SIG-M5 treated with dmso at 0.1 percent for 504 hours (cell line): ENCODE measurements at regions not wholly inside any gene's neighbourhood (a gene's known extent, or its start where the extent isn't known, plus 50 kb on each side); places are given as distances from the start of the nearest gene placed in this dataset.
"Not testable (repeated sequence)": the region's sequence is repeated elsewhere in the genome, so short reads cannot be mapped to it uniquely, and the experiment has no call there.

ENCODE experiments used
- DNase-seq: peaks from one replicate; lab custom pipeline; 2025; ENCODE audit not compliant: unreplicated experiment; lab: John Stamatoyannopoulos, UW

DNA sequence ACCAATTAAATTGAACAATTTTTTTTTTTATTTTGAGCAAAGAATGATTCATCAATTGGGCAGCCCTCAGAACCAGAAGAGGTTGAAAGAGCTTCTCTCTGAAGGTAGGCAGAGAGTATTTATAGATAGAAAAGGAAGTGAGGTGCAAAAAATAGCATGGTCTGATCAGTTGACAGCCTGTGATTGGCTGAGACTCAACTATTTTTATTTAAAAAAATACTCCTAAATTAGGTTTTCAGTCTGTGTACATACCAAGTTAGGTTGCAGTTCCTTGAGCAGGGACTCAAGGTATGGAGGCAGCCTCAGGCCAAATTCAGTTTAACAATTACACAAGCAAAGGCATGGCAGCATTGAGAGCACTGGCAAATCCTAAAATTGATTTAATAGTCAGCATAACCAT is 1074.7 kb downstream of the SORCS1 start:
- DNase-seq = no peak

DNA sequence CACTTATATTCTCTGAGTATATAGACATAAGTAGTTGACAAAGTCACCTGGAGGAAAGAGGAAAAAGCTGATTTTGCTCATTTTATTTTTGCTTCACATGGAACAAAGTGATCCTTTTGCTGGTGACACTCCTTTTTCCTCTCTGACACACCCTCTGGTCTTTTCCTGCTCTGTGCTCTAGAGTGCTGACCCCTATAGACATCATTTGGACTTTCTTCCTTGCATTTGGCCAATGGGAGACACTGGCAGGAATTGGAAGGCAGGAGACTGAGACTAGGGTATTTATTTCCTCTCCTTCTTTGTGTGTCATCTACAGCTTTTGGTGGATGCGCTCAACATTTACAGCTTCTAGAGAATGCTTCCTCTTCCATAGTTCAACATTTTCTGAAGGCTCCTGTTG is 1078.1 kb downstream of the SORCS1 start:
- DNase-seq = no peak

DNA sequence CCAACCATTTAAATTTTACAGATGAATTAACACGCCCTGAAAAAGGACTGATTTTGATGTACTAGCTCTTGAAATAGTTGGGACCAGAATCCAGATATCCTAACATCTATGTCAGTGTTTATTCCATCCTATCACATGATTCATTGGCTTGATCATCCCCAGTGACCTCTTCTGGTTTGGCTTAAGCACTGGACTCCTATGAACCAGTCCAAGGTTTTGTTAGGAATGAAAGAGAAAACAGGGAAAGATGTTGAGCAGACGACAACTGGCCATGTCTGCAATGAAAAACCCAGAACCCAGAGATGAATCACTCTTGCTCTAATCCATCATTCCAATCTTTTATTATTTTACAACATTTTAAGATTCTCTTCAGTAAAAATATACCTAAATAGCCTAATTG is 1080.9 kb downstream of the SORCS1 start:
- DNase-seq = no peak

DNA sequence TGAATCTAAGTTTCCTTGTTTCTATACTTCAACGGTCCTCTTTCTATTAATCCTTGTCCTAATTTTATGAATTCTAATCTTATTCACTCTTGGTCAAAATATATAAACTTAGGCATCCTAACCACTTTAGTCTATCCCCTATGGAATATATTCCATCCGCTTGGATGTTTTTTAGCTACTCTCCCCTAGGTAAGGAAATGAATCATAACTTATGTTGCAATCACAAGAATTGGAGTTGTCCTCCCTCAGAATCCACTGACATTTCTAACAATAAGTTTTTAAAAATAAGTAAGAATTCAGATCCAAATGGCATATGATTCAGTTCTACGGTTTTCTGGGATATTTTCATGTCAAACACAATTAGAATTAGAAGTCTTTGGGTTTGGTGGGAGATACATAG is 1081.6 kb downstream of the SORCS1 start:
- DNase-seq = no peak

DNA sequence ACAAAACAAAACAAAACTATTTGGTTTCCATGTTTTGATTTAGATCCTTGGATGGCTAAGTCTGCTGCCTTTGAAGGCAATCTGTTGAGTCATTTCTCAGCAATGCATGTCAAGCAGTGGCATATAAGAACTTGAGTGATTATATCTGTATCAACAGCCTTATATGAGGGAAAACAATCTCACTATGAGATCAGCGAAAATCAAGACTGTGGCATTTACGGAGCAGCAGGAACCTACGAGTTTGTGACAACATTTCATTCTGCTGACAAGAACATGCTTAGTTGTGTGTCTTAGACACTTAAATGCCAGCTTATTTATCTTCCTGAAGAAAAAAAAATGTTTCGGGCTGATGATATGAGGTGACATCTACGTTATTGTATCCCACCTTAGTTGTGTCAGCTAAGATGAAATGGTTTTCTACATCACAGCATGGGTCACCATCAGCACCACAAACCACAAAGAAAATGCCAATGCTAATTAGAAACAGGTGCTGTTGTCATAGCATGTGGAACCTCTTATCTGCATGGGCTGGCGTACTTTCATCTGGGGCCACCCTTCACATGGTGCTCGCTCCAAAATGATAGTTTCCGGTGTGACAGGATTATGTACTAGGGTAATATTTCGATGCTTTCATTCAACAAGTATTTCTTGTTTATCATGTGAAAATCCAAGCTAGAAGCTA is 1085.5 kb downstream of the SORCS1 start:
- no peak for DNase-seq

DNA sequence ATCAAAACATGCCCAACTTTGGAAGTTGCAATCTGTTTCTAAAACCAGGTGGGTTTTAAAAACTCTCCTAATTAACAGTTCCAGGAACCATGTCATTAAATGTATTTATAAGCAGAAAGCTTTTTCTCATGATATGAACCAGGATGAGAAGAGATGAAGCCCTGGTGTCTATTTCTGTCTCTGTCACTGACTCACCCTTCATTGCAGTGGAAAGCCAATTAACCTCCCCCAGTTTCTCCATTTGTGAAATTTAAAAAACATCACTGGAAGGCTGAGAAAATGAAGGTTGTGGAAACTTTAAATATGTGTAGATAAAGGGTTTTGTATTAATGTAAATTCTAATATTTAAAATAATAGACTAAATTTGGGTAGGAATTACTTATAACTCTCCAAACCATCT is 1088.0 kb downstream of the SORCS1 start:
- no peak for DNase-seq

DNA sequence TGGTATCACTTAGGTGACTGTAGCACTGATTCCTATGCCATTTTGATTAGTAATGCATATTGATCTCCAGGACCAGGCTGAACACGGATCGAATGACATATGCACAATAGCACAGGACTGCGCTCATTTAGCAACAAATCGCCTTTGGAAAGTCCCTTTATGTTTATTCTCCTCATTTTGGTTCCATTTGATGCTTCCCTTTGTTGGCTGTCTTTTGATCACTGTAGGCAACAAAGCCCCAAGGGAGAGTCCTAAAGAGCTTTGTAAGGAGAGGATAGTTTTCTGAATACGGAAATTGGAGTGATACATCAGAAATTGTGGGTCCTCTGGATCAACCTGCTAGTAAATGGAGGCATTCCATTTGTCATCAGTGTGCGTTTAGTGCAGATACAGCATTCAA is 1111.4 kb downstream of the SORCS1 start:
- no peak for DNase-seq

DNA sequence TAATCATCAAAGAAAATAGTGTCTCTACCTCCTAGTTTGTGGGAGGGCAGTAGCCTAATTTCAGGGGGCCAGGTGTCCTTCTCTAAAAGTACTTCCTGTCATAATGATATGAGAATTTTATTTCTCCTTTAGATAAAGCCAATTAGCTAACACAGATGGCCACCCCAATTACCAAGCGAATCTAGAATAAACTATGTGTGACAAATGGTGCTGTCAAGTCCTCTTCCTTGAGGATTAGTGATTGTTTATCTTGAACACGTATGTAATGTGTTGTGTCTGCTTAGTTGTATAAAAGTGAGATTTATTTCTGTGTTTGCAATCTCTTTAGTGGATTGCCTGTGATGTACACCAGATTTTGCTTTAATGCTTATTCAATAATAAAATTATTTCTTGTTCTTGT is 1120.0 kb downstream of the SORCS1 start:
- no peak for DNase-seq

DNA sequence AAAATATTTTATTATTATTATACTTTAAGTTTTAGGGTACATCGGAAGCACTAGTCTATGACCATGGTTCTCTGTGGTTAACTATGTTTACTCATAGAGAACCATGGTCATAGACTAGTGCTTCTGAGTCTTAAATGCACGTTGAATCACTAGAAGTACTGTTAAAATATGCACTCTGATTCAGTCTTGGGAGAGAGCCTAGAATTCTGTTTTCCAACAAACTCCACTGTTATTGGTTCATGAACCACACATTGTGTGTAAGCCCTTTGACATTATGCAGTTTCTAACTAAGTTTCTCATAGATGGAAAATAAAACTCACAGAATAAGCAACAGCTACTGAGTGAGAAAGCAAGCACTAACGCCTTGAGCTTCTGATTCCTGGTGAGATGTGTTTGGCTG is 1120.6 kb downstream of the SORCS1 start:
- no peak for DNase-seq

DNA sequence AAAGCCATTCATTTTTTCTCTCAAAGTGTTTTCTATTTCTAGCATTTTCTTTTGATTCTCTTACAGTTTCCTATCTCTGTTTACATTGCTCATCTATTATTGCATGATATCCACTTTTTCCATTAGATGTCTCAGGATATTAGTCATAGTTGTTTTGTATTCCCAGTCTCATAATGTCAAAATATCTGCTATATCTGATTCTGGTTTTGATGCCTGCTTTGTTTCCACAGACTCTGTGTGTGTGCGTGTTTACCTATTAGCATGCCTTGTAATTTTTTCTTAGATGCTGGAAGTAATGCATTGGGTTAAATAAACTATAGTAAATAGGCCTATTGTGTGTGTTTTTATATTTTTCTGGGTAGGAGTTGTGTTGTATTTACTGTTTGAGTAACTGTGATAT is 1126.3 kb downstream of the SORCS1 start:
- no peak for DNase-seq

DNA sequence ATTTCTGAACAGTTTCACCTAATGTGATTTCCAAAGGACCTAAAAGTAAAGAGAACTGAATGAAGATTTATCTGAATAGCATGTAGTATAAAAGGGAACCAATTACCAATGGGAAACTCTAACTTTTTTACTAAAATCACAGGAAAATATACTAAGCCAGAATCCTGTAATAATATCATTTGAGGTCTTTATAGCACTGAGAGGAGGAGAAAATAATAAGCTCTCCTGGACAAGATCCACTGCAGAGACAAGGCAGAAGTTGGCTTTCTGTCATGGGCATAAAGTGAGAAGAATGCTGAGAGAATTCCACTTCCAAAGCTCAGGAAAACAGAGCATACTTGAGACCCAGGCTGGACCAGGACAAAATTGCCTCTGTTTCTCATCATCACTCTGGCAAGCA is 1131.4 kb downstream of the SORCS1 start:
- DNase-seq = no peak

DNA sequence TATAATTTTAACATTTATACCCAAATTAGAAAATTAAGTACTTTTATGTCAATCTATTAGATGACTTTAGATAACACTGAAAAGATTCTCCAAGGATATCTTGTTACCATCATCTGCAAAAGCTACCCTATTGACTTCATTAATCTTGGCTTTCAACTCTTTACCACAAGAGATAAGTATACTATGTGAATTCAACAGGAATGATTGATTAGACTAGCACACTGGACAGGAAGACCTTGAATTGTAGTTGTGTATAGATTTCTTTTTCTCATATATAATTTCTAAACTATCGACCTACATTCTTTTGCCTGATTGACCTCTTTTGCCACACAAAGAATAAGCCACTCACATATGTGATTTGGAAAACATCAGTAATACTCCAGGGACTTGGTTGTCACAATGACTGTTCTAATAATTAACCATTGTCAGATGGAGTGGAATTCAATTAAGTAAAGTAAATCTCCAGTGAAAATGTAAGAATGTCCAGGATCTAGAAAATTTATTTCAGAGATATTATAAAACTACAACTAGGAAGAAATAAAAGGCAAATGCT is 1132.0 kb downstream of the SORCS1 start:
- DNase-seq = no peak

DNA sequence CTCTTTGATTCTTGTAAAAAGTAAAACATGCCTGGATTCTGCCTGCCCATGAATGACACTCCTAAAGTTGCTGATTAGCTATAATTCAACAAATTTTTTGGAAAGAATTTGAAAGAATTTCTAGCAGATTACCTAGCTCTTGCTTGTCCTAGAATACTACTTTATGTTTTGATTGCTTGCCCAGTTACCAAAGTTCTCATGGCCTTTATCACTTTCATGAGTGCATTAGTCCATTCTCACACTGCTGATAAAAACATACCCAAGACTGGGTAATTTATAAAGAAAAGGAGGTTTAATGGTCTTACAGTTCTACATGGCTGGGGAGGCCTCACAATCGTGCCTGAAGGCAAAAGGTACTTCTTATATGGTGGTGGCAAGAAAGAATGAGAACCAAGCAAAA is 1137.3 kb downstream of the SORCS1 start:
- DNase-seq = no peak

DNA sequence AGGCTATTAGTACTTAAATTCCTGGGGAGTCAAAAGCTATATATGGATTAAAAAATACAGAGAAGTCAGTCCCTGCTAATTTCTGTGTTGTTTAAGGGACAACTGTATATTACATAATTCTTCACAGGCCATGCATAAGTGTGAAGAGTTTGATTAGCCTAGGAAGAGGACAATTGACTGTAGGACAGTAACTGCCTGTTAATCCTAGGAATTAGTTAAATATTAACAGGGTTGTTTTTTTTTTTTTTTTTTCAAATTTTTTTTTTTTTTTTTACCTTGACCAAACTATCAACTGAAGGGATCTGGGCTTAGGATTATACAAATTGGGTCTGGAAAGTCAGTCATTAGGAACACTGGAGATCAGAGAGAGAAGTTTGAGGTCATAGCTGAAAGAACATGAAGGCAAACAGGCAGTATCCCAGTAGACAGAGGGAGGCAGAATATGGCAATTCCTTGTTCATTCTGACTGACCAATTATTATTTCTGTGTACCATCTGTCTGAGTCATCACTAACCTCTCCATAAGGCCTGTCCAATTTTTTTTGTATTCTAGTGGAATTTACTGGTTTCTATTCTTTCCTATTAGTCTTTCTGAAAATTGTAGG is 1139.2 kb downstream of the SORCS1 start:
- no peak for DNase-seq

DNA sequence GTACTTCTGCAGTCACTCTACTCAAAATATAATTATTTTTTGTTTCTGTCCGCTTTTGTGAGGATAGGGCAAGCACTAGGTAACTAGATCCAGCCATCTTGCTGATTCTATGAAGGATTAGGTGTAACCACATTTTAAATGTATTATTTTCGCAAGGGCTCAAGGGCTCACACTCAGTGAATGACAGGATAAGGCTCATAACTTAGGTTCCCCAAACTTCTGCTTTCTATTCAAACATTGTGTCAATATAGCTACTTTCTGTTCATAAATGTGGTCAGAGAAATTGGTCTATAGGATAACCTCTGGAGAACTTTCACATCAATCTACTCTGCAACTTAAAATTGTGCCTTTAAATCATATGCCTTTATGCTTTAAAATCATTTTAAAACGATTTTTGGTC is 1141.2 kb downstream of the SORCS1 start:
- DNase-seq = no peak

DNA sequence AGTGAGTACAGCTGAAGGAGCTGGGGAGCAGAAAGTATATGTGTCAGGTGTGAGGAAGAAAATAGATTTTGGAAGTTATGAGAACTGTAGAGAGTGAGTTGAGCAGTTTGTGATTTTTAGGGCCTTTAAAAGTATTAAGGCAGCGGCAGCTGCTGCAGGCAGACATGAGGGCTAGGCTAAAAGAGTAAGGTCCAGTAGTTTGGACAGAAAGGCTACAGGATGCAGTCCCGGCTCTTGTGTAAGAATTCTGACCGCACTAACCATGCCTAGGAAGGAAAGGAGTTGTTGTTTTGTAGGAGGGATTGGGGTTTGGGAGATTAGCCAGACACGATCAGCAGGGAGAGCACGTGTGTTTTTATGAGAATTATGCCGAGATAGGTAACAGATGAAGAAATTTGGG is 1144.9 kb downstream of the SORCS1 start:
- DNase-seq = not testable (repeated sequence)

DNA sequence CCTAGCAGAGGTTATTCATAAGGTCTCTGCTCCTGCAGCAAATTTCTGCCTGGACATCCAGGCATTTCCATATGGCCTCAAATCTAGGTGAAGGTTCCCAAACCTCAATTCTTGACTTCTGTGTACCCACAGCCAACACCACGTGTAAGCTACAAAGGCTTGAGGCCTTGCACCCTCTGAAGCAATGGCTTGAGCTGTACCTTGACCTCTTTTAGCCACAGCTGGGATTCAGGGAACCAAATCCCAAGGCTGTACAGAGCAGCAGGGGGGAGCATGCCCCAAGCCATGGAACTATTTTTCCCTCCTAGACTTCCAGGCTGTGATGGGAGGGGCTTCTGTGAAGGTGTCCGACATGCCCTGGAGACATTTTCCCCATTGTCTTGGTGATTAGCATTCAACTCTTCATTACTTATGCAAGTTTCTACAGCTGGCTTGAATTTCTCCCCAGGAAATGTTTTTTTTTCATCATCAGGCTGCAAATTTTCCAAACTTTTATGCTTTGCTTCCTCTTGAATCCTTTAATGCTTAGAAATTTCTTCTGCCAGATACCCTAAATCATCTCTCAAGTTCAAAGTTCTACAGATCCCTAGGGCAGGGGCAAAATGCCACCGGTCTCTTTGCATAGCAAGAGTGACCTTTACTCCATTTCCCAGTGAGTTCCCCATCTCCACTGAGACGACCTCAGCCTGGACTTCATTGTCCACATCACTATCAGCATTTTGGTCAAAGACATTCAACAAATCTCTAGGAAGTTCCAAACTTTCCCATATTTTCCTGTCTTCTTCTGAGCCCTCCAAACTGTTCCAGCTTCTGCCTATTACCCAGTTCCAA is 1148.9 kb downstream of the SORCS1 start:
- not testable (repeated sequence) for DNase-seq

DNA sequence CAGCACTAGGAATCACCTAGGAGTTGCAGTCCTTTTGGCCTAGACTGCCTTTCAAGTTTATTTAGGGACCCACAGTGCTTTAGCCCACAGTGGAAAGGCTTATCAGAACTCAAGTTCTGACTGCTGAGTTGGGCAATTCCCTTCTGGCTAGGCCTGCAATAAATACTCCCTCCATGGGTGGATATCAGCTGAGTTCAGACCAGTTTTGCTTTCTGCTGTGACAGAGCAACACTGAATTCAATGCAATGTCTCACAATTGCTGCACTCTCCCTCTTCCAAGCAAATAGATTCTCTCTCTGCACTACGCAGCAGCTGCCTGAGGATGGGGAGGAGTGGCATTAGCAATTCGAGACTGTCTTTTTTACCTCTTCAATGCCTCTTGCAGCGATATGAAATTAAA is 1153.3 kb downstream of the SORCS1 start:
- DNase-seq = no peak

DNA sequence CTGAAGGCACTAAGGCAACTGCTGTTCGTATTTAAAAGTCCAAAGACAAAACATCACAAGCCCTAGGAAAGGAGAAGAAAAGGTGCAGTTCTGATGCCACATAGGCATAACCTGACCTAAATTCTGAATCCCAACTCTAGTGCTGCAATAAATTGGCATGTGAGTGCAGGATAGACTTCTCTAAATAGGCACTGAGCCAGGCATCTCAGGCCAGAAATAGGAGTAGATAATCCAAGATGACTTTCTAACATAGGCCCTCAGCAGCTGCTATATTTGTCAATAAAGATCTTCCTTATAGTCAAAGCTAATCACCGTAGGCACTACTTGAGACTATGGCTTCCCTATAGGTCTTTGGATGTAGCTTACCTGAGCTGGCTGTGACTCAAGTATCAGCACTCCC is 1163.8 kb downstream of the SORCS1 start:
- no peak for DNase-seq

DNA sequence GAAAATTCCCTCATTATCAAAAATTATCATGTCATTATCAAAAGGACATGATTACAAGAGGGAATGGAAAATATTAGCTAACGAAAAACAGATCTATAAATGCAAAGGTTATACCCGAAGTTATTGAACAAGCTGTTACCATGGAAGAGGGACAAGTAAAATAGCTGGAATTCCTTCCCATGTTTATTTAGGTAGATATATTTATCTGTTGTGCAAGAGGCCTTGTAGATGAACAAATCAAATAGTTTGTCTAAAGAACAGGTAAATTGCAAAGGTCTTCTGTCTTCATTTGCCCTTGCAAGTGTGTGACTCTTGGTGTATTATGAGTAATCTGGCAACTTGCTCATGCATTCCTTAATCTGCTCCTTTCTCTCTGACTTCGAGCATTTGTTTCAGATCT is 1170.9 kb downstream of the SORCS1 start:
- DNase-seq = no peak

DNA sequence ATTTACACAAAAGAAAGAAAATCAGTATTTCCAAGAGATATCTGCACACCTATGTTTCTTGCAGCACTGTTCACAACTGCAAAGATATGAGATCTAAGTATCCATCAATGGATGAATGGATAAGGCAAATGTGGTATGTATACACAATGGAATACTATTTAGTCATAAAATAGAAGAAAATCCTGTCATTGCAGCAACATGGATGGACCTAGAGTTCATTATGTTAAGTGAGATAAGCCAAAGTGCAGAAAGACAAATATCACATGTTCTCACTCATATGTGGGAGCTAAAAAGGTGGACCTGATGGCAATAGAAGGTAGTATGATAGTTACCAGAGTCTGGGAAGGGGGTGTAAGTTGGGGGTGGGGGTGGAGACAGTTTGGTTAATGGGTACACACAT is 1171.6 kb downstream of the SORCS1 start:
- no peak for DNase-seq

DNA sequence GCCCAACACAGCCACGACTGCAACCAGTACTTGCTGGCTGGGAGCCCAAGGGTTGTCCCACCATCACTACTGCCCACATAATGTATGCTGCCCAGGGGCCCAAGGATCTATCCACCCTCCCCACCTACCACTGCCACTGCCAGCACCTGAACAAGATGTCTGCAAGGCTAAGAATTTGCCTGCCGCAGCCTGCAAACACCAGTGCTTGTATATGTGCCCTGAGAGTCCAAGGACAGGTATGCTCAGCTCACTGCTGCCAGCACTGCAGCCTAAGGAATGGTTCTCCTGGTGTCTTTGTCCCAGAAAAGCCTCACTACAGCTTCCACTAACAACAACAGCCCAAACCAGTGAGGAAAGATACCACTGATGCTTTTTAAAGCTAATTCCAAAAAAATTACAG is 1174.0 kb downstream of the SORCS1 start:
- no peak for DNase-seq
